ENCODE measurements at regions not wholly inside any gene's neighbourhood (a gene's known extent, or its start where the extent isn't known, plus 50 kb on each side); places are given as distances from the start of the nearest gene placed in this dataset.

DNA sequence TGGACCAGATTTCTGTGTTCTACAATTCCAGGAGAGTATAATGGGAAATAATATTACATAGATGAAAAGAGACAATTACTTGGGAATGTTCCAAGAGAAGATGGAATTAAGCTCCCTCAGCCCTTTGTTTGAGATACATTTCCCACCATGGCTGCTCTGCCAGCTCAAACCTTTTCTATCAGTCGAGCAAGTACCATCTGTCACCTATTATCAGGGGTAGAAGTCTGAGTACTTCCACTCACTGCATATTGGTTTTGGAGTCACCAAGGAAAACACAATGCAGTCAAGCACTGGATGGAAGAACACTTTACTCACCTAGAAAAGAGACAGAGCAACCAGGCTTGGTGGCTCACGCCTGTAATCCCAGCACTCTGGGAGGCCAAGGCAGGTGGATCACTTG is 270.4 kb upstream of the FAR2 start:
- no peak overlapping the region for H3K9ac ChIP-seq (ENCODE audit: low read length)
- no peaks in the 10 kb centered on the region for H3K4me1 ChIP-seq (ENCODE audit: control insufficient read depth, low read depth, low read length)
- H2BK120ac ChIP-seq (ENCODE audit: low read depth, low read length): no peak overlapping the region
- H3K23ac ChIP-seq (ENCODE audit: low read length): no peak overlapping the region
- no peak overlapping the region for H3K4me3 ChIP-seq (ENCODE audit: low read length)
- no peak overlapping the region for H2BK15ac ChIP-seq (replicated peaks; ENCODE audit: low read depth)
- no peak overlapping the region for H3K4ac ChIP-seq (ENCODE audit: low read depth, low read length)
- no peak for DNase-seq
- no peak overlapping the region for H2AK5ac ChIP-seq (ENCODE audit: low read length)
- no peaks in the 10 kb centered on the region for H3K27me3 ChIP-seq (ENCODE audit: insufficient read depth, low read length, poor library complexity)
- H3K4me2 ChIP-seq (ENCODE audit: low read length): no peak overlapping the region
- no peaks in the 10 kb centered on the region for H3K79me2 ChIP-seq (ENCODE audit: control insufficient read depth, insufficient read depth, low read length)
- H2BK5ac ChIP-seq (ENCODE audit: low read length): no peak overlapping the region
- WGBS (ENCODE audit: extremely low coverage, insufficient coverage, low lambda C conversion rate): no CpG with 5 or more reads among the region's 2 CpGs
- no peak overlapping the region for H3K56ac ChIP-seq (ENCODE audit: low read length)
- H3K79me1 ChIP-seq (ENCODE audit: low read length): no peaks in the 10 kb centered on the region
- H3K27ac ChIP-seq (ENCODE audit: low read depth, low read length): no peak overlapping the region
- H4K8ac ChIP-seq (ENCODE audit: low read depth, low read length): no peak overlapping the region
- no peak overlapping the region for H4K5ac ChIP-seq (ENCODE audit: low read length)
- H3K18ac ChIP-seq (ENCODE audit: low read length): no peak overlapping the region
- H3K36me3 ChIP-seq (ENCODE audit: control insufficient read depth, insufficient read depth, low read length): no peaks in the 10 kb centered on the region

DNA sequence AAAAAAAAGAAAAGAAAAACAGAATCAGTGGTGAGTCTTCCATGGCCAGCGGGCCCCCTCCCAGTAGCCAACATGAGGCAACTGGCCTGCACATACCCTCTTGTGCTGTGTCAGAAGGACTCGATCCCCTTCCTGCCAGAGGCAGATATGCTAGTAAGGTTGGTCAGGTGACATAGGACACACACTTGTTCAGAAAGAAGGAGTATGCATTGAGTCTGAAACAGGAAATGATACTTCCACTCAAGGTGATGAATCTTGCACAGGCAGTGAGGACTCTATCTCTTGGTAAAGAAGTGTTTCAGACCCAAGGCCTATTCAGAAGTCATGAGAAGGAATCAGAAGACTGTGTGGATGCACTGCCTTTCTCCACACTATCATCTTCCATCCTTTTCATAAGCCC is 269.7 kb upstream of the FAR2 start:
- Histone ChIP-seq H3K27ac (ENCODE audit: low read depth, low read length) (no peak overlapping the region), H2AK5ac (ENCODE audit: low read length) (no peak overlapping the region), H3K23ac (ENCODE audit: low read length) (no peak overlapping the region), H2BK5ac (ENCODE audit: low read length) (no peak overlapping the region), H3K4ac (ENCODE audit: low read depth, low read length) (no peak overlapping the region), H3K56ac (ENCODE audit: low read length) (no peak overlapping the region), H3K27me3 (ENCODE audit: insufficient read depth, low read length, poor library complexity) (no peaks in the 10 kb centered on the region), H3K18ac (ENCODE audit: low read length) (no peak overlapping the region), H3K4me3 (ENCODE audit: low read length) (no peak overlapping the region), H3K4me2 (ENCODE audit: low read length) (no peak overlapping the region), H3K36me3 (ENCODE audit: control insufficient read depth, insufficient read depth, low read length) (no peaks in the 10 kb centered on the region), H3K9ac (ENCODE audit: low read length) (no peak overlapping the region), H2BK120ac (ENCODE audit: low read depth, low read length) (no peak overlapping the region), H2BK15ac (replicated peaks; ENCODE audit: low read depth) (no peak overlapping the region), H3K4me1 (ENCODE audit: control insufficient read depth, low read depth, low read length) (no peaks in the 10 kb centered on the region), H3K79me1 (ENCODE audit: low read length) (no peaks in the 10 kb centered on the region), H4K8ac (ENCODE audit: low read depth, low read length) (no peak overlapping the region), H3K79me2 (ENCODE audit: control insufficient read depth, insufficient read depth, low read length) (no peaks in the 10 kb centered on the region), H4K5ac (ENCODE audit: low read length) (no peak overlapping the region)
- no peak for DNase-seq
- WGBS (ENCODE audit: extremely low coverage, insufficient coverage, low lambda C conversion rate): no CpG with 5 or more reads among the region's 2 CpGs

DNA sequence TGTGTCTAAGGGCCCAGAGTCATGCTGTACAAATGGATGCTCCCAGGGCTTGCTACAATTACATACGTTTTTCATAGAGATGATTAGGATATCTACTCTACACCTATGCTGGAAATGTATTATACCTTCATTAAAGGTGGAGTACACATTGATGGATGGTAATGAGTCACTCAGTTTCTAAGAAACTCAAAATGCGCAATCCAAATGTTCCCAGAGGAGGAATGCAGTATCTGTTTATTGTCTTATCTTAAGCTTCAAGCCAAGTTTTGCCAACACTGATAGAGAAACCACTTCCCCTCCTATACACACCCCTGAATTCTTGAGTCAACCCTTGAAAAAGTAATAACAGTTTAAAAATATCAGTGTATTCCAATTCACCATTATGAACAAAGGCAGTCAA is 266.6 kb upstream of the FAR2 start:
- no peaks in the 10 kb centered on the region for H3K4me1 ChIP-seq (ENCODE audit: control insufficient read depth, low read depth, low read length)
- no peak overlapping the region for H2BK15ac ChIP-seq (replicated peaks; ENCODE audit: low read depth)
- no peak overlapping the region for H3K4ac ChIP-seq (ENCODE audit: low read depth, low read length)
- no peak overlapping the region for H3K4me3 ChIP-seq (ENCODE audit: low read length)
- no peak overlapping the region for H2BK120ac ChIP-seq (ENCODE audit: low read depth, low read length)
- no peak overlapping the region for H3K4me2 ChIP-seq (ENCODE audit: low read length)
- H3K79me2 ChIP-seq (ENCODE audit: control insufficient read depth, insufficient read depth, low read length): no peaks in the 10 kb centered on the region
- H3K9ac ChIP-seq (ENCODE audit: low read length): no peak overlapping the region
- no peak overlapping the region for H2BK5ac ChIP-seq (ENCODE audit: low read length)
- WGBS (ENCODE audit: extremely low coverage, insufficient coverage, low lambda C conversion rate): no CpG with 5 or more reads among the region's 2 CpGs
- H4K8ac ChIP-seq (ENCODE audit: low read depth, low read length): no peak overlapping the region
- no peak overlapping the region for H4K5ac ChIP-seq (ENCODE audit: low read length)
- no peaks in the 10 kb centered on the region for H3K36me3 ChIP-seq (ENCODE audit: control insufficient read depth, insufficient read depth, low read length)
- no peak overlapping the region for H3K56ac ChIP-seq (ENCODE audit: low read length)
- no peak overlapping the region for H3K23ac ChIP-seq (ENCODE audit: low read length)
- no peak overlapping the region for H2AK5ac ChIP-seq (ENCODE audit: low read length)
- H3K27ac ChIP-seq (ENCODE audit: low read depth, low read length): no peak overlapping the region
- H3K27me3 ChIP-seq (ENCODE audit: insufficient read depth, low read length, poor library complexity): no peaks in the 10 kb centered on the region
- H3K18ac ChIP-seq (ENCODE audit: low read length): no peak overlapping the region
- DNase-seq: peak; percentile 4
- no peaks in the 10 kb centered on the region for H3K79me1 ChIP-seq (ENCODE audit: low read length)

DNA sequence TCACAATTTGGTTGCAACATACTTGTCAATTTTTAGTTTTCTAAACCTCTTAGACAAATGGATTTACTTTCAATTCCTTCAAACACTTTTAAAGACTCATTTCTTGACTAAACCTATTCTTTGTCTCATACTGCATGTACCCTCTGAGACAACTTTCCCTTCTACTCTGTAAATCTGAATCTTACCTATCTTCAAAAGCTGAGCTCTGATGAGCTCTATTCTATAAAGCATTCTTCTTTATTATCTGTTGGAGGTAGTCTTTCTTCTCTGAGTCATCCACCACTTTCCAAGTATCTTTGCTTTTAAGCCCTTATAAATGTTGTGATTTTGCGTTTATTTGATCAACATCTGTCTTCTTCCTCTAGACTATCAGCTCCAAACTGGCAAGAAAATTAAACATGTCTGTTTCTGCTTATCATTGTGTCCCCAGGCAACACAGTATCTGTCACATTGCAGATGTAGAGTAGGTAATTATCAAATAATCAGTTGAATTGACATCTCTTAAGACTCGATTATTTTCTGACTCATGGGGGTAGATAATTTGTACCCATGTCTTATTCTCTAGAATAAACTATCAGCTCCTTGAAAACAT is 265.6 kb upstream of the FAR2 start:
- no peak overlapping the region for H3K4ac ChIP-seq (ENCODE audit: low read depth, low read length)
- no CpG with 5 or more reads among the region's 2 CpGs for WGBS (ENCODE audit: extremely low coverage, insufficient coverage, low lambda C conversion rate)
- no peak overlapping the region for H3K4me2 ChIP-seq (ENCODE audit: low read length)
- H4K8ac ChIP-seq (ENCODE audit: low read depth, low read length): no peak overlapping the region
- no peak overlapping the region for H3K9ac ChIP-seq (ENCODE audit: low read length)
- H3K23ac ChIP-seq (ENCODE audit: low read length): no peak overlapping the region
- H3K18ac ChIP-seq (ENCODE audit: low read length): no peak overlapping the region
- H3K79me2 ChIP-seq (ENCODE audit: control insufficient read depth, insufficient read depth, low read length): no peaks in the 10 kb centered on the region
- H2BK15ac ChIP-seq (replicated peaks; ENCODE audit: low read depth): no peak overlapping the region
- H3K36me3 ChIP-seq (ENCODE audit: control insufficient read depth, insufficient read depth, low read length): no peaks in the 10 kb centered on the region
- H3K56ac ChIP-seq (ENCODE audit: low read length): no peak overlapping the region
- H3K27me3 ChIP-seq (ENCODE audit: insufficient read depth, low read length, poor library complexity): no peaks in the 10 kb centered on the region
- no peak overlapping the region for H2BK120ac ChIP-seq (ENCODE audit: low read depth, low read length)
- no peak overlapping the region for H2BK5ac ChIP-seq (ENCODE audit: low read length)
- DNase-seq: peak; percentile 27
- H3K79me1 ChIP-seq (ENCODE audit: low read length): no peaks in the 10 kb centered on the region
- no peaks in the 10 kb centered on the region for H3K4me1 ChIP-seq (ENCODE audit: control insufficient read depth, low read depth, low read length)
- H3K27ac ChIP-seq (ENCODE audit: low read depth, low read length): no peak overlapping the region
- no peak overlapping the region for H3K4me3 ChIP-seq (ENCODE audit: low read length)
- no peak overlapping the region for H2AK5ac ChIP-seq (ENCODE audit: low read length)
- H4K5ac ChIP-seq (ENCODE audit: low read length): no peak overlapping the region

DNA sequence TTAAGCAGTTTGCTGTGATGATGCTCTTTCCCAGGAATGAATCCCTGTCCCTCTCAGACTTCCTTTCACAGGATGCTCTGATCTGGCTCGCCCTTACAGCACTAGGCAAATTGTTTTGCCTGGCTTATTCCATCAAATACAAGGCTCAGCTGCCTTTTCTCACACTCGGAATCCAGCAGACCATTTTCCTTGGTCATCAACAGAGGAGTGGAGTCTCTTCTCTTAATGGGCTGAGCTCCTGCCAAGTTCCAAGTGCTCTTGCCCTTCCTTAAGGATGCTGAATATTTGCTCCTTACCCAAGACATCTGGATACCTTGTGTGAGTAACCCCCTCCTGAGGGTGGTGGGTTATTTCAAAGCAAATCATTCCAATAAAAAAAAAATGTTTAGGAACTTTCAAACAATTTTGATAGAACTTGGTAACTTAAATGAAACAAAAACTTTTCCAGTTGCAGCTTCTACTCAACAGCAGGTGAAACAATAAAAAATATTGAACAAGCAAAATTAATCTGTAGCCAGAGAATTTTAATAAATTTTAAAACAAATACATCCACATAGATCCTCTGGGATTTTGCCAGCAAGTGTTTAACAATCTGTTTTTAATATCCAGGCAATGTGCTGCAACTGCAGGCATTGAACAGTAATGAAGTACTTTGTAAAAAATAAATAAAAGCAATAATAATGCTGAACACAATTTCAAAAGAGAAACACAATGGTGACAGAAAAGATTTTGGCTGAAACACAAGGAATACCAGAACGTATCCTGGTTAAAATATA is 264.0 kb upstream of the FAR2 start:
- Histone ChIP-seq H3K79me2 (ENCODE audit: control insufficient read depth, insufficient read depth, low read length) (no peaks in the 10 kb centered on the region), H3K27me3 (ENCODE audit: insufficient read depth, low read length, poor library complexity) (no peaks in the 10 kb centered on the region), H3K4ac (ENCODE audit: low read depth, low read length) (no peak overlapping the region), H2BK15ac (replicated peaks; ENCODE audit: low read depth) (no peak overlapping the region), H3K18ac (ENCODE audit: low read length) (no peak overlapping the region), H3K23ac (ENCODE audit: low read length) (no peak overlapping the region), H2BK5ac (ENCODE audit: low read length) (no peak overlapping the region), H4K8ac (ENCODE audit: low read depth, low read length) (no peak overlapping the region), H3K36me3 (ENCODE audit: control insufficient read depth, insufficient read depth, low read length) (no peaks in the 10 kb centered on the region), H3K4me2 (ENCODE audit: low read length) (no peak overlapping the region), H3K4me3 (ENCODE audit: low read length) (no peak overlapping the region), H4K5ac (ENCODE audit: low read length) (no peak overlapping the region), H3K79me1 (ENCODE audit: low read length) (no peaks in the 10 kb centered on the region), H2AK5ac (ENCODE audit: low read length) (no peak overlapping the region), H3K4me1 (ENCODE audit: control insufficient read depth, low read depth, low read length) (no peaks in the 10 kb centered on the region), H3K27ac (ENCODE audit: low read depth, low read length) (no peak overlapping the region), H2BK120ac (ENCODE audit: low read depth, low read length) (no peak overlapping the region), H3K9ac (ENCODE audit: low read length) (no peak overlapping the region), H3K56ac (ENCODE audit: low read length) (no peak overlapping the region)
- WGBS (ENCODE audit: extremely low coverage, insufficient coverage, low lambda C conversion rate): no CpG with 5 or more reads among the region's 3 CpGs
- no peak for DNase-seq

DNA sequence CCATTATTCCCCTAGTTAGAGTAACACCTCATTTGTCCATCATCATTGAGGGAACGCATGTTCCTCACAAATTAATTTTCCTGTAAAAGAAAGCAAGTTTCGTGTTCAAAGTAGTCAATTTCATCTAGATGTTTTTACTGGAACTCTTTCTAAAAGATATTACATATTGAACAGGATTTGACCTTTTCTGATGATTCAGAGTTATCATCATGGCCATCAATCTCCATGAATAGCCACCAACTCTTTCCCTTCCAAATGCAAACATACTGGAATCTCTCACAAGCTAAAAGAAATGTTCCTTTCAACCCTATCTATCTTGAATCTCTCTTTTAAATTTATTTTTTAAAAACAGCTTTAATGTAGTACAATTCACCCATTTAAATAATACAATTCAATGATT is 263.1 kb upstream of the FAR2 start:
- Histone ChIP-seq H3K79me2 (ENCODE audit: control insufficient read depth, insufficient read depth, low read length) (no peaks in the 10 kb centered on the region), H2BK5ac (ENCODE audit: low read length) (no peak overlapping the region), H3K18ac (ENCODE audit: low read length) (no peak overlapping the region), H3K56ac (ENCODE audit: low read length) (no peak overlapping the region), H3K4me2 (ENCODE audit: low read length) (no peak overlapping the region), H2BK120ac (ENCODE audit: low read depth, low read length) (no peak overlapping the region), H3K36me3 (ENCODE audit: control insufficient read depth, insufficient read depth, low read length) (no peaks in the 10 kb centered on the region), H3K4me3 (ENCODE audit: low read length) (no peak overlapping the region), H3K4ac (ENCODE audit: low read depth, low read length) (no peak overlapping the region), H3K79me1 (ENCODE audit: low read length) (no peaks in the 10 kb centered on the region), H3K9ac (ENCODE audit: low read length) (no peak overlapping the region), H3K27me3 (ENCODE audit: insufficient read depth, low read length, poor library complexity) (no peaks in the 10 kb centered on the region), H2BK15ac (replicated peaks; ENCODE audit: low read depth) (no peak overlapping the region), H4K8ac (ENCODE audit: low read depth, low read length) (no peak overlapping the region), H3K4me1 (ENCODE audit: control insufficient read depth, low read depth, low read length) (no peaks in the 10 kb centered on the region), H2AK5ac (ENCODE audit: low read length) (no peak overlapping the region), H4K5ac (ENCODE audit: low read length) (no peak overlapping the region), H3K23ac (ENCODE audit: low read length) (no peak overlapping the region), H3K27ac (ENCODE audit: low read depth, low read length) (no peak overlapping the region)
- WGBS (ENCODE audit: extremely low coverage, insufficient coverage, low lambda C conversion rate): no CpG with 5 or more reads among the region's 2 CpGs
- no peak for DNase-seq
